Dedifferentiated amniotic fluid mesenchymal stem cell (primary cell): ENCODE measurements at regions not wholly inside any gene's neighbourhood (a gene's known extent, or its start where the extent isn't known, plus 50 kb on each side); places are given as distances from the start of the nearest gene placed in this dataset.
A peak's percentile ranks its signal among the peaks of the same experiment; 100 is the strongest.
"Not testable (repeated sequence)": the region's sequence is repeated elsewhere in the genome, so short reads cannot be mapped to it uniquely, and the experiment has no call there.

Experiments used
- DNase-seq: peaks from one replicate; pipeline ENCODE4 v3.0.0-alpha.2; 2016; ENCODE audit errors: extremely low spot score

GRCh38 chr18:76721207-76721996 is 101.0 kb upstream of the ZNF236 start:
- DNase-seq: no peak

DNA sequence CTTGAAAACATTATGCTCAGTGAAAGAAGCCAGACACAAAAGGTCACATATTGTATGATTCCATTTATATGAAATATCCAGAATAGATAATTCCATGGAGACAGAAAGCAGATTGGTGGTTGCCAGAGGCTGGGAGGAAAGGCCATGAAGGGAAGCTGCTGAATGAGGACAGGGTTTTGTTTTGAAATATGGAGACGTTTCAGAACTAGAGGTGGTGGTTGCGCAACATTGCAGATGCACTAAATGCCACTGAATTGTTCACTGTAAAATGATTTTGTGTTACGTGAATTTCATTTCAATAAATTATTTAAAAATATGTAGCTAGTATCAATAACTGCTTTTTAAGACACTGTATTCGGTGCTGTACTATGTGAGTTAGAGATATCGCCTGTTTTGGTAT is 101.7 kb upstream of the ZNF236 start:
- no peak for DNase-seq

GRCh38 chr18:76715012-76715610 is 107.2 kb upstream of the ZNF236 start:
- no peak for DNase-seq

DNA sequence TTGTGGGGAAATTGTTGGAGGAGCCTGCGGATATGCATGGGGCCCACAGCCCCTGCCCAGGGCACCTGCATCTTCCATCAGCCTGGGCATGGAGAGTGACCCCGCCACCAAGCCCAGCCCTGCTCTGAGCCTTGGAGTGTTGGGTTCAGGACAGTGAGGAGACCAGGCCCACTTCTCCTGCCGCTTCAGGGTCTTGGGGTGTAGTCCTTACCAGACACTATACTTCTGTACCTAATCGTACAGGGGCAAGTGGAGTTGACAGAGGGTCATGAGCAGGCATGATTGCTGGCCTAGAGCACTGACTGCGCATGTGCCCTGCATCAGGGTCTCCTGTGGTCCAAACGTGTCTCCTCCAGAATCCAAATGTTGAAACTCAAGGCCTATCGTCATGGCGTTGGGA is 108.9 kb upstream of the ZNF236 start:
- no peak for DNase-seq

DNA sequence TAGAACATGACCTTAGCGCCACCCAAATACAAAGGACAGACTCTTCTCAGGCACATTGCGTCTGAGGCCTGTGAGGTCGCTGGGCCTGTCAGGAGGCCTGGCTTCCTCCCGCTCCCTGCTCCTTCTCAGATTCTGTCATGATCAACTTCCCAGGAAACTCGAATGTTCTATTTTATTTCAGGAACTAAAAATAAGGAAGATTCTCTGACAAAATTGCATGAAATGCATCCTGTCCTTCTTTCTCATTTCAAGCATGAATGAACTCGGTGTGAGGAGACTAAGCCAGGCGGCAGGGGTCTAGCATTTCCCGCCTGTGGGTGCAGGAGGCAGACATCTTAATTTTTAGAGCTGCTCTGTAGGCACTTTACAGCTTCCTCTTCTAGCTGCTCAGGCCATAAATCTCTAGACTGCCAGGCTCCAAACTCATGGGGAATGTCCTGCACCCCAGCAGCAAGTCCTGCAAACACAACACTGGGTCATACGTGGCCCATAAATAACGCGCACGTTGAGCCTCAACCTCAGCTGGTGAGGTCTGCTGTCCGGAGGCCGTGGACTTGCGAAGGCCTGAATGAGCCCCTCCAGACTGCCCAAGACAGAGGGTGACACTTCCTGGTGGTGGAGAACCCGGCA is 109.7 kb upstream of the ZNF236 start:
- no peak for DNase-seq

GRCh38 chr18:76710646-76711520 is 111.5 kb upstream of the ZNF236 start:
- no peak for DNase-seq

DNA sequence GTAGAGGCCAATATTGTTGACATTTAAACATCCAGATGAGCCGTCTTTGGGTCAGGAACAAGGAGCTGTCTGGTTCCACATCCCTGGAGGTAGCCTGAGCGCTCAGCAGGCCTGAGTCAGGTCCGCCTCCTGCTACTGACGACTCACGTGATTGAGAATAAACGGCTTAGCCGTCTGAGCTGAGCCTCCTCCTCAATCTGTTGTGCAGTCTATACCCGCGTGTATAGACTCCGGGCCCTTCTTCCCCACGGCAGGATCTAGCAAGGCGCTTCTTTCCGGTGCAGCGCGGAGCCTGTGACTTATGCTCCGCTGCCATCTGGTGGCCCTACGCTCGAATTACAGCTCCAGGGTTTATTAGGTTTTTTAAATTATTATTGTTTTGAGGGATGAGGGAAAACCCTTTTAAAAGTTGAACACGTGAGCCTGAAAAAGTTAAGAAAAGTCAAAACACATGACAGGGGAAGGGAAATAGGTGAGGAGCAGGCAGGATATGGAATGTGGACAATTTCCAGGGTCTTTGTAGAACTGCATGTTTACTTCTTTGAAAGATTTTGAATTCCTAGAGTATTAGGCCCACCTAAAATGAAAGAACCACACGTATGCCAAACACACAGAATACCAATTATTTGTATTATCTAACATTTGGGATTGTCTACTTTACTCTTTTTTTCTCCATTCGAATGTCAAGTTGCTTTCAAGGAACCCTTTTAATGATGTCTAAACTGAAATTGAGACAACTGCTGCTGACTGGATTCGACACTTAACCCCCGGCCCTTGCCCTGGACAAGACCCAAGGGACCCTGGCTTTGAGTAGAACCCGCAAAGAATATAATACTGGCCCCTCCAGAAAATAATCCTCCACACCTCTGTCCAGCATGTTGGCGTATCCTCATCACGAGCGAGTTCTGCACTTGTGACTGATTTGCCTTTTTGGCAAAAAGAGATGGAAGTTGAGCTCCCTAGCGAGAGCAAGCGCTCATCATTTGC is 112.4 kb upstream of the ZNF236 start:
- peak; percentile 75 for DNase-seq

- no peak for DNase-seq
These were observed 113.5 kb upstream of the ZNF236 start for GRCh38 chr18:76708722-76709353.

DNA sequence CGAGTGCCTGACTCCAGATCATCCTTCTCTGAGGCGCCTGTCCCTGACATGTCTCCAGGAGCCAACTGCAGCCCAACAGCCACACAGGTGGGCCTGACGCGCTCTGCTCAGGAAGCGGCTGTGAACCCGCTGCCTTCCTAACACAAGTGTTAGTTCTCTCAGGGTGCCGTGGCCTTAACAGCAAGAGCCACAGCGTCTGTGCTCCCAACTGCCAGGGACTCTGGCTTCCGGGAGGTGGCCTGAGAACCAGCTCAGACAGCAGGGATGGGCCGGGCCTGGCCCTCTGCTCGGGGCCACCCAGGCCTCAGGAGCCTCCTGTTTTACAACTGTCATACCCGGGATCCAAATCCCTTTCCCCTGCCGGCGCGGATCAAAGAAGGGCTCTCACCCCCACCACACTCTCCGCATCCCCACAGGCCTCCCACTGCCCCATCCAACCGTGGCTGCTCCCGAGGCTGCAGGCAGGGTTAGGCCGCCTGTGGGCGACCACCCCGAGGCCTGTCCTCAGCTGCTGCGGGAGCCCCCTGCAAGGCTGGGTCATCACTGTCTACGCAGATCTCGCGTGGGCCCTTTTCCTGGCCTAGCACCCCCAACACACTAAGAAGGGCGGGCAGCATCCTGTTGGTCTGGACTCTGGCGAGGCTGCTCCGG is 114.2 kb upstream of the ZNF236 start:
- DNase-seq: no peak

- DNase-seq: no peak
These were observed 114.8 kb upstream of the ZNF236 start for GRCh38 chr18:76707534-76707933.

DNA sequence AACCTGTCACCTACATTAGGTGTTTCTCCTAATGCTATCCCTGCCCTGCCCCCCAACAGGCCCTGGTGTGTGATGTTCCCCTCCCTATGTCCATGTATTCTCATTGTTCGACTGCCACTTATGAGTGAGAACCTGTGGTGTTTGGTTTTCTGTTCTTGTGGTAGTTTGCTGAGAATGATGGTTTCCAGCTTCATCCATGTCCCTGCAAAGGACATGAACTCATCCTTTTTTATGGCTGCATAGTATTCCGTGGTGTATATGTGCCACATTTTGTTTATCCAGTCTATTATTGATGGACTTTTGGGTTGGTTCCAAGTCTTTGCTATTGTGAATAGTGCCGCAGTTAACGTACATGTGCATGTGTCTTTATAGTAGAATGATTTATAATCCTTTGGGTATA is 117.8 kb upstream of the ZNF236 start:
- not testable (repeated sequence) for DNase-seq

GRCh38 chr18:76699923-76700322 is 122.4 kb upstream of the ZNF236 start:
- no peak for DNase-seq

GRCh38 chr18:76697441-76697901 is 124.9 kb upstream of the ZNF236 start:
- peak; percentile 38 for DNase-seq

DNA sequence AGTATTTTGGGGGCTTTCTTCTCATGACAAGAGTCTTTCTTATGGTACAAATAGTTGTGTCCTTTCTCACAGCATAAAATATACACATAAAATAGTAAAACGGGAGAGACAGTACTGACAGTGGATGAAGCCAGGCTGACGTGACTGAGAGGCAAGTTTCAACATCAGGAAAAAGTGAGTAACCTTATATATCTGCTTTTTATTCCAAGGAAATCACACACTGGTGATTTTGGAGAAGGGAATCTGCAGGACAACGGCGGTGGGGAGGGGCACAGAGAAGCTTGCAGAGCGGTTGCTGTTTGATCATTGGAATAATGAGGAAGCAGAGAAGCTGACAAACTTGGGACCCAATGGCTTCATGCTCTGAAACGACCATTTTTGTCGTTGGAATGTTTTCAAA is 130.6 kb upstream of the ZNF236 start:
- DNase-seq: peak; percentile 47

GRCh38 chr18:76689646-76690264 is 132.6 kb upstream of the ZNF236 start:
- DNase-seq: no peak

GRCh38 chr18:76688724-76689472 is 133.5 kb upstream of the ZNF236 start:
- DNase-seq: no peak

DNA sequence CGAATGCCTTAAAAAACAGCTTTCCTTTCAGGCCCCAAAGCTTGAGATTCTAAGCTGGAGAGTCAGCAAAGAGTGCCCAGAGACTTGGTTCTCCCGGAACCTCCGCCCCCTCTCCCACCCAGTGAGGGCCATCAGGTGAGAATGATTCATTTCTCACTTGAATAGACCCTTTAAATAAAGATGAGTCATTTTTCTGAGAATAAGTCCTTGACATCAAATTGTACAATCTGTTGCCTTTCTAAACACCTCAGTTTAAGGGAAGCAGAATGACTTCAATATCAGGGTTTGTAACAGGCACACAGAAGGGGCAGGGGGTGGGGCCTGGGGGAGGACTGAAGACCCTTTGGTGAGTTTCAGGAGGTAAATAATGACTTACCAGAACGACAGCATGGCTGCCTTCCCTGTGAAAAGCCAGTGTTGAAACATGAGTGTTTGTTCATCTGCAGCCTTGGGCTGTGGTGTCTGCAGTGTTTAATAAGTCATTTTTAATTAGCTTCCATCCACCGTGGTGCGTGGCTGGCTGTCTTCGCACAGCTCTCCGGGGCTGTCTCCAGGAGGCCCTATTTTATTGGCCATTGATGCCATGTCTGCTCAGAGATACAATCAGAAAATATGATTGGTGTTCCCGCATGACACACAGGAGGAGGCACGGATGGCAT is 134.9 kb upstream of the ZNF236 start:
- no peak for DNase-seq

GRCh38 chr18:76686737-76687231 is 135.6 kb upstream of the ZNF236 start:
- peak; percentile 56 for DNase-seq
